ENCODE measurements at regions not wholly inside any gene's neighbourhood (a gene's known extent, or its start where the extent isn't known, plus 50 kb on each side); places are given as distances from the start of the nearest gene placed in this dataset.

- DNase-seq (no peak), ATAC-seq (no peak)
- H3K9me3 ChIP-seq (ENCODE audit: control insufficient read depth, low read length), result no peaks in the 10 kb centered on the region
- H3K4me1 ChIP-seq (ENCODE audit: control insufficient read depth, insufficient read depth, low read length), result no peaks in the 10 kb centered on the region
- H3K27me3 ChIP-seq (ENCODE audit: control insufficient read depth, insufficient read depth), result no peaks in the 10 kb centered on the region
- whole genome bisulfite sequencing, result 79% methylated on average over 3 of the region's 3 CpGs
- H3K4me3 ChIP-seq (ENCODE audit: low read length), result no peak overlapping the region
- H3K27ac ChIP-seq (ENCODE audit: low read length), result no peak overlapping the region
- intact Hi-C loops (cut with DNase I), result no loop called here
These were observed 309.3 kb downstream of the GPR37 start for GRCh38 chr7:124456286-124456685.

DNA sequence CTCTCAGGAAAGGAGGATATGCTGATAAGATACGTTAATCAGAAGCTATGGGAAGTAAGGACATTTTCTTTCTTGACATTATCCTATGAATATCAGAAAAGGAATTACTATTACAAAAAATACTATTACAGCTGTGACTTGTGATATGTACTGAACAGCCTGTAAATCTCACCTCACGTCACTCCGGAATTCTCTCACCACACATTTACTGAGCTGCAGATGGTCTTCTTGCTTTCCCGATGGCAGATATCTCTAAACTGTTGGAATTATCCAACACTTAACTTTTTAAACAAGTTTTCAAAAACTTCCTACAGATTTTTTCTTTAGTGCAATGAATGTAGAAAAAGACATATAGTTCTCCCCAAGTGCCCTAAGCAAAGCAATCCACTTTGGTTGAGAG, 313.4 kb downstream of the GPR37 start:
- Histone ChIP-seq H3K4me1 (ENCODE audit: control insufficient read depth, insufficient read depth, low read length) (no peaks in the 10 kb centered on the region), H3K9me3 (ENCODE audit: control insufficient read depth, low read length) (no peaks in the 10 kb centered on the region), H3K4me3 (ENCODE audit: low read length) (no peak overlapping the region), H3K27ac (ENCODE audit: low read length) (no peak overlapping the region), H3K27me3 (ENCODE audit: control insufficient read depth, insufficient read depth) (no peaks in the 10 kb centered on the region)
- DNase-seq (no peak), ATAC-seq (no peak)
- intact Hi-C loops (cut with DNase I), result no loop called here
- WGBS, result 25% methylated on average over 4 of the region's 4 CpGs

DNA sequence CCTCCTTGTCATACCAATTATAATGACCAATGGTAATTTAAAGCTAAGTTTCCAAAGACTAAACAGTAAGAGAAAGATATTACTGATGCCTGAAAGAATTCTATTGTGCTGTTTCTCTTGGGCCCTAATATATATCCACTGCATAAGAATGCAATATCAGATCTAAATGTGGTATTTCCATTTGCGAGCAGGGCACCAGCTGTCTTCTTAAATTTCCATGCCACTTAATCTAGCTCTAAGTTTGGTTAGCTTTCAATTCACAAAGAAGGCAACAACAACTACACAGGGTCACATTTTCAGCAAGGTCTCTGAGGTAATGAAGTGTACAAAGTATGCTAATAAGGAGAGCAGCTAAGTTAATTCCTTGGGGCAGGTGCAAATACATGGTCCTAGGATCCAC, 315.7 kb downstream of the GPR37 start:
- no peak for ATAC-seq

DNA sequence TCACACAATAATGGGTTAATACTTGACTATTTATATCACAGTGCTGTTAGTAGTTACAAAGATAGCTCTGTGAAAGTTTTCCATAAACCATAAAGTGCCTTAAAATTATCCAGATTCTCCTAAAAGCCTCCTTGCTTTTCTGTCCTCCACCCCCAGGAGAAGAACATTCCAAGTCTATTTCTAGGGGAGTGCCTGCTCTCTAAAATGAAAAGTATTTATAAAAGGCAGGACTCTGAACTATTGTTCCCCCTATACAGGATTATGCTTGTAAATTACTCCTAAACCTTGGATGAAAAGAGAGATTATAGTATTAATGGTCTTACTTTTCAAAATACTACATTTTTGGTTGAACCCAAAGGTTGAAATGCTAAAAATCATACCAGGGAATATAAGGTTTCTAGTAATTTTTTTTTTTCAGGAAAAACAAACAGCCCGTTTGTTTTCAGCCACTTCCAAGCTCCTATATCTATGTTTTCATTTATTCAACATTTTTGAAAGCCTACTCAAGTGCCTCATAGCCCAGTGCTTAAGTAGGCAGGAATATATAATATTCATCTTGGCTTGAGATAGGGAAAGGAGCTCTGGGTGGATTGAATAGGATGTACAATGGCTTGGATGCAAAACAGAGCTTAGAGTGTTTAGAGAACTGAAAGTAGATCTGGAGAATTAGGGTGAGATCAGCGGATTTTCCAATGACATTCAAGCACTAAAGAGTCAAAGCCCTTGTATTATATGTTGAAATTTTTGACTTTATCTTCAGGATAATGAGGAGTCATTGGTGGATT, 320.7 kb downstream of the GPR37 start:
- no peaks in the 10 kb centered on the region for H3K9me3 ChIP-seq (ENCODE audit: control insufficient read depth, low read length)
- H3K4me3 ChIP-seq (ENCODE audit: low read length), result no peak overlapping the region
- intact Hi-C loops (cut with DNase I), result no loop called here
- DNase-seq, result no peak
- H3K27me3 ChIP-seq (ENCODE audit: control insufficient read depth, insufficient read depth), result no peaks in the 10 kb centered on the region
- no peak for ATAC-seq
- H3K4me1 ChIP-seq (ENCODE audit: control insufficient read depth, insufficient read depth, low read length), result no peaks in the 10 kb centered on the region
- no peak overlapping the region for H3K27ac ChIP-seq (ENCODE audit: low read length)
- 58% methylated on average over 2 of the region's 2 CpGs for WGBS

More for the DNA sequence above, 315.7 kb downstream of the GPR37 start:
- Histone ChIP-seq H3K4me1 (ENCODE audit: control insufficient read depth, insufficient read depth, low read length) (no peaks in the 10 kb centered on the region), H3K27ac (ENCODE audit: low read length) (no peak overlapping the region), H3K9me3 (ENCODE audit: control insufficient read depth, low read length) (no peaks in the 10 kb centered on the region), H3K4me3 (ENCODE audit: low read length) (no peak overlapping the region), H3K27me3 (ENCODE audit: control insufficient read depth, insufficient read depth) (no peaks in the 10 kb centered on the region)
- no peak for DNase-seq
- 85% methylated on average over 1 of the region's 1 CpG for WGBS
- intact Hi-C loops (cut with DNase I), result no loop called here

DNA sequence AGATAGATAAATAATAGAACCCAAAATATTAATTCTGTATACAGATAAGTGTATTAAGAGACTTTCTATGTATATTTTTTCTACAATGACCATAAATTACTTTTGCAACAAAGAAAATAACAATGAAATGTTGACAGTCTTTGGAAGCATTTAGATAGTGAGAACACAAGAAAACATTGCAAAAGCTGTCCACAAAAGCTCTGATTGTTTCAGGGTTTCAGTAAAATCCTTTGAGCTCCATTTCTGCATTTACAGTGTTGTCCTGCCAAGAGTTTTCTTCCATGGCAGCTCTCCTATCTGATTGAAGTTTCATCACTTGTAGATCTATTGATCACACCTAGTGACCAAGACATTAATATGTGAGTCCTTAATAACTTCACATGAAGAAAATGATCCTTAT, 321.8 kb downstream of the GPR37 start:
- intact Hi-C loops (cut with DNase I), result no loop called here
- ATAC-seq, result no peak

GRCh38 chr7:124440081-124440480, 325.5 kb downstream of the GPR37 start:
- H3K4me1 ChIP-seq (ENCODE audit: control insufficient read depth, insufficient read depth, low read length), result no peaks in the 10 kb centered on the region
- H3K27me3 ChIP-seq (ENCODE audit: control insufficient read depth, insufficient read depth), result no peaks in the 10 kb centered on the region
- 90% methylated on average over 2 of the region's 2 CpGs for WGBS
- no peak for ATAC-seq
- no peak overlapping the region for H3K4me3 ChIP-seq (ENCODE audit: low read length)
- intact Hi-C loops (cut with DNase I), result no loop called here
- no peak overlapping the region for H3K27ac ChIP-seq (ENCODE audit: low read length)
- no peak for DNase-seq
- no peaks in the 10 kb centered on the region for H3K9me3 ChIP-seq (ENCODE audit: control insufficient read depth, low read length)

More for the DNA sequence above, 321.8 kb downstream of the GPR37 start:
- Histone ChIP-seq H3K27ac (ENCODE audit: low read length) (no peak overlapping the region), H3K4me3 (ENCODE audit: low read length) (no peak overlapping the region), H3K27me3 (ENCODE audit: control insufficient read depth, insufficient read depth) (no peaks in the 10 kb centered on the region), H3K4me1 (ENCODE audit: control insufficient read depth, insufficient read depth, low read length) (no peaks in the 10 kb centered on the region), H3K9me3 (ENCODE audit: control insufficient read depth, low read length) (no peaks in the 10 kb centered on the region)
- no peak for DNase-seq

- DNase-seq (no peak), ATAC-seq (no peak)
- intact Hi-C loops (cut with DNase I), result loop anchor here in 1 of 4 donors (5.0 kb wide), 1 partner anchor 35 kb away; no protein-coding TSS in a partner anchor
- H3K27me3 ChIP-seq (ENCODE audit: control insufficient read depth, insufficient read depth), result no peaks in the 10 kb centered on the region
- H3K27ac ChIP-seq (ENCODE audit: low read length), result no peak overlapping the region
- H3K4me1 ChIP-seq (ENCODE audit: control insufficient read depth, insufficient read depth, low read length), result no peaks in the 10 kb centered on the region
- 82% methylated on average over 5 of the region's 5 CpGs for WGBS
- H3K4me3 ChIP-seq (ENCODE audit: low read length), result no peak overlapping the region
- H3K9me3 ChIP-seq (ENCODE audit: control insufficient read depth, low read length), result no peaks in the 10 kb centered on the region
These were observed 333.5 kb downstream of the GPR37 start for GRCh38 chr7:124432009-124432578.

DNA sequence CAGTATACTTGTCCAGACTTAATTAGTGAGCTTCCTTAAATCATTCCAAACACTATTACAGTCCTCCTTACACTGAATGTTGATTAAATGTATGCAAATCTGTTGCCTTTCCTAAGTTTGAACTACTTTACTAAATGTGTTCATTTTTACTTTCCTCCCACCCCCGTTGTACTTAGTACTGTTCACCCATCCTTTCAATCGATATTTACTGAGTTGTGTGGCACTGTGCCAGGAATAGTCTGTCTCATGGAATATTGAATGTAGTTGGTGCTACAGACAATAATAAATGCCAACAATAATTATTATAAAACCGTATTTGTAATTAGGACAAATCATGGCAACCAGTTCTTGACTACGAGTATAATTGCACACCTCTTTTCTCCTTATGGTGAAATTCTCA, 335.7 kb downstream of the GPR37 start:
- intact Hi-C loops (cut with DNase I), result loop anchor here in 1 of 4 donors (5.0 kb wide), 1 partner anchor 33 kb away; no protein-coding TSS in a partner anchor
- DNase-seq (no peak), ATAC-seq (no peak)
- Histone ChIP-seq H3K27ac (ENCODE audit: low read length) (no peak overlapping the region), H3K27me3 (ENCODE audit: control insufficient read depth, insufficient read depth) (no peaks in the 10 kb centered on the region), H3K4me1 (ENCODE audit: control insufficient read depth, insufficient read depth, low read length) (no peaks in the 10 kb centered on the region), H3K9me3 (ENCODE audit: control insufficient read depth, low read length) (no peaks in the 10 kb centered on the region), H3K4me3 (ENCODE audit: low read length) (no peak overlapping the region)
- 83% methylated on average over 4 of the region's 4 CpGs for WGBS

- WGBS, result 79% methylated on average over 7 of the region's 7 CpGs
- Histone ChIP-seq H3K4me1 (ENCODE audit: control insufficient read depth, insufficient read depth, low read length) (no peaks in the 10 kb centered on the region), H3K27ac (ENCODE audit: low read length) (no peak overlapping the region), H3K4me3 (ENCODE audit: low read length) (no peak overlapping the region), H3K9me3 (ENCODE audit: control insufficient read depth, low read length) (no peaks in the 10 kb centered on the region), H3K27me3 (ENCODE audit: control insufficient read depth, insufficient read depth) (no peaks in the 10 kb centered on the region)
- ATAC-seq, result no peak
- intact Hi-C loops (cut with DNase I), result no loop called here
- DNase-seq, result no peak
These were observed 336.8 kb downstream of the GPR37 start for GRCh38 chr7:124428781-124429180.

DNA sequence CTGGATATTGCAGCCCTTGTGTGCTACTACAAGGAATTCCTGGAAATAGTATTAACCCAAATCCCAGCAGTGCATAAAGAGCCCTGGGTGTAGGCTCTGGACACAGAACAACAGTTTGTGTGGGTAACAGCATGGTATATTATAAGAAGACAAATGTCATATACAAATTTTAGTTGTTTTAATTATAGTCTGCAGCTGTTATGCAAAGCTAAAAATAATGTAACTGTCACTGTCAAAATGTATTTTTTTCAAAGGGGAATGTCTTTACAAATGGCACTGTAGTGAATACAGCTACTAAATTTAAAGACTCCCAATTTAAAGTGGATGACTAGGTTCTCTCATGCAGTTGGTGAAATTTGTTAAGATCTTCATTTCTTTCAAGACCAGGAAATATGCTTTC, 339.0 kb downstream of the GPR37 start:
- no peak overlapping the region for H3K4me3 ChIP-seq (ENCODE audit: low read length)
- H3K4me1 ChIP-seq (ENCODE audit: control insufficient read depth, insufficient read depth, low read length), result no peaks in the 10 kb centered on the region
- no peaks in the 10 kb centered on the region for H3K27me3 ChIP-seq (ENCODE audit: control insufficient read depth, insufficient read depth)
- intact Hi-C loops (cut with DNase I), result no loop called here
- ATAC-seq (no peak), DNase-seq (no peak)
- H3K27ac ChIP-seq (ENCODE audit: low read length), result no peak overlapping the region
- no peaks in the 10 kb centered on the region for H3K9me3 ChIP-seq (ENCODE audit: control insufficient read depth, low read length)

DNA sequence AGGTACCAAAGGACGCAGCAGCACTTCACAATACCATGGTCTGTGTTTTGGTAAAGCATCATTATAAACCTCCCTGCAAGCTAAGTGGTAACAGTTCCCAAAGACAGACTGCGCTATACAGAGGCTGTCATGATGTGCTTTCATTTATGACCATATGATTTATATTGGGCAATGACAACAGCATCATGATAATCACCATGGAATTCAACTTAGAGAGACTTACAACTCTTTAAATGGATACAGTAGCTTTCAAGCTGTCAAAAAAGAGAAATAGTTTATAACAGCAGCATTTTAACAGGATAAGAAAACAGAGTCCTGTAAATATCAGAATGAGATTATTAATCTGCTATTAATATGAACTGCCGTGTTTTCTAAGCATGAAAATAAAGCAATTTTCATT, 341.7 kb downstream of the GPR37 start:
- DNase-seq (no peak), ATAC-seq (no peak)
- WGBS, result 60% methylated on average over 3 of the region's 3 CpGs
- Histone ChIP-seq H3K4me1 (ENCODE audit: control insufficient read depth, insufficient read depth, low read length) (peaks cover 2% of the 10 kb centered on the region), H3K4me3 (ENCODE audit: low read length) (no peak overlapping the region), H3K27me3 (ENCODE audit: control insufficient read depth, insufficient read depth) (no peaks in the 10 kb centered on the region), H3K9me3 (ENCODE audit: control insufficient read depth, low read length) (no peaks in the 10 kb centered on the region), H3K27ac (ENCODE audit: low read length) (no peak overlapping the region)
- intact Hi-C loops (cut with DNase I), result no loop called here
